GM13977 (cell line): ENCODE measurements at regions not wholly inside any gene's neighbourhood (a gene's known extent, or its start where the extent isn't known, plus 50 kb on each side); places are given as distances from the start of the nearest gene placed in this dataset.

ENCODE experiments used
- DNase-seq: peaks from one replicate; pipeline ENCODE4 v3.0.0; 2012; ENCODE audit warnings: low spot score
- in situ Hi-C: fragments of 300-500 bp; cut with MboI; formaldehyde crosslinking; loops from one replicate; pipeline ENCODE4 v1.12.0; 2022; ENCODE audit warnings: low sequenced_read_pairs, low pct_unique_long_range_greater_than_20kb, mixed read lengths, inconsistent platforms; ENCODE audit not compliant: unreplicated experiment
- TF ChIP-seq, protein P1 (sequence below): IDR thresholded peaks from 2 replicates; pipeline ENCODE4 v1.5.1; 2012; ENCODE audit warnings: mild to moderate bottlenecking, control low read depth; ENCODE audit not compliant: insufficient read depth; ENCODE audit errors: extremely low read depth, missing control alignments

DNA sequence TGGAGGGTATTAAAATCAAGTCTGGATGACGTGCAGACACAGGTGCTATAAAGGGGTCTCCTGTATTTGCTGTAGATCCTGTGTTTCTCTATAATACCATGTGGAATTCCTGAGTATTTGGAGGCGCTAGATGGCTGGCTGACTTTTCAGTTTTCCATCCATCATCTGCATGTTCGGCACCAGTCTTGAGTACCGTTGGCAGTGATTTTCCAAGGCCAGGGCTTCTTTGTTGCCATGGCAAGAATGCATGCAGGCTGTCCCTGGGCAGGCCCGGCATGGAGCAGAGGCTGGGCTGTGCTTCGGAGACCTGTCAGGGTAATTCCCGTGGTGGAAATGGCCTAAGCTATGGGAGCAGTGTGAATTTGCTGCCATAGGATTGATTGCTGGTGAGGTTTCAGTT, 405.9 kb upstream of the HS6ST1 start:
- in situ Hi-C loops = no loop called here
- TF ChIP-seq, protein P1, sequence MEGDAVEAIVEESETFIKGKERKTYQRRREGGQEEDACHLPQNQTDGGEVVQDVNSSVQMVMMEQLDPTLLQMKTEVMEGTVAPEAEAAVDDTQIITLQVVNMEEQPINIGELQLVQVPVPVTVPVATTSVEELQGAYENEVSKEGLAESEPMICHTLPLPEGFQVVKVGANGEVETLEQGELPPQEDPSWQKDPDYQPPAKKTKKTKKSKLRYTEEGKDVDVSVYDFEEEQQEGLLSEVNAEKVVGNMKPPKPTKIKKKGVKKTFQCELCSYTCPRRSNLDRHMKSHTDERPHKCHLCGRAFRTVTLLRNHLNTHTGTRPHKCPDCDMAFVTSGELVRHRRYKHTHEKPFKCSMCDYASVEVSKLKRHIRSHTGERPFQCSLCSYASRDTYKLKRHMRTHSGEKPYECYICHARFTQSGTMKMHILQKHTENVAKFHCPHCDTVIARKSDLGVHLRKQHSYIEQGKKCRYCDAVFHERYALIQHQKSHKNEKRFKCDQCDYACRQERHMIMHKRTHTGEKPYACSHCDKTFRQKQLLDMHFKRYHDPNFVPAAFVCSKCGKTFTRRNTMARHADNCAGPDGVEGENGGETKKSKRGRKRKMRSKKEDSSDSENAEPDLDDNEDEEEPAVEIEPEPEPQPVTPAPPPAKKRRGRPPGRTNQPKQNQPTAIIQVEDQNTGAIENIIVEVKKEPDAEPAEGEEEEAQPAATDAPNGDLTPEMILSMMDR = no peak
- DNase-seq = no peak

GRCh38 chr2:128724972-128725371, 406.3 kb upstream of the HS6ST1 start:
- TF ChIP-seq, protein P1 = no peak
- DNase-seq = no peak
- in situ Hi-C loops = loop anchor here (25.0 kb wide), 1 partner anchor 1137 kb away; no protein-coding TSS in a partner anchor

DNA sequence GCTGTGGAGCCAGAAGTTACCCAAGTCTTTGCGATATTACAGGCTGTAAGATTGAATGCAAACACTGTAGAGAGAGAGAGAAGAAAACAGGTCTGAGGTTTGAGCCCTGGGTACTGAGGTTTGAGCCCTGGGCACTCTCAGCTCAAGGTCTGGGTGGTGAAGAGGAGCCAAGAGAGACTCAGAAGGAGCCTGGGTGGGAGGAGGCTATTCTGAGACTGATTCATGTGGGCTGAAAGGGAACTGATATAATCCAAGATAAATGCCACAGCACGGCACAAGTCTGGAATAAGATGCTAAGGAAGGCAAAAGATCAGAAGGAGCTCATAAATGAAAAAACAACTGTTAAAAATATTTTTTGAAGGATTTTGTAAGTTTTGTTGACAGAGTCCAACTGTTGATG, 407.6 kb upstream of the HS6ST1 start:
- DNase-seq = no peak
- in situ Hi-C loops = loop anchor here (25.0 kb wide), 1 partner anchor 1136 kb away; no protein-coding TSS in a partner anchor

GRCh38 chr2:128726911-128727310, 408.2 kb upstream of the HS6ST1 start:
- no peak for DNase-seq
- in situ Hi-C loops = loop anchor here (25.0 kb wide), 1 partner anchor 1135 kb away; no protein-coding TSS in a partner anchor
- TF ChIP-seq, protein P1 = no peak

More for the DNA sequence above, 407.6 kb upstream of the HS6ST1 start:
- TF ChIP-seq, protein P1 = no peak

- in situ Hi-C loops = loop anchor here (25.0 kb wide), 1 partner anchor 1135 kb away; no protein-coding TSS in a partner anchor
- TF ChIP-seq, protein P1 = no peak
These were observed 408.7 kb upstream of the HS6ST1 start for GRCh38 chr2:128727404-128727803.

DNA sequence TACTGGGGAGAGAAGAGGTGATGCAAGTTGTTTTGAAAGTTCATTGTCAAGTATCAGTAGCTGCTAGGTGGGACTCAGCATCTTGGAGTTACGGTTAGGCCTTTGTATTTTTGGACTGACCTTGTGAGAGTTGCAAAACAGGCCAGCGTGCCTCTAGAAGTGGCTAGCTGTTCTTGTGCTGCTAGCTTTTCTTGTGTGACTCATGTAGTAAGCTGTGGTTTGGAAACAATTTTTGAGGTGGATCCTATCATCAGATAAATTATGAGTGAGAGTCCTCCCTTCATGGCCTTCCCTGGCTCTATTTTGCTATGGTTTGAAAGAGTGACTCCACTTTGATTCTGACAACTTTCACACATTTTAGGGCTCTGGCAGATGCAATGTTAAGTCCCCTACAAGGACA, 409.2 kb upstream of the HS6ST1 start:
- TF ChIP-seq, protein P1 = no peak
- no peak for DNase-seq
- in situ Hi-C loops = loop anchor here (25.0 kb wide), 1 partner anchor 1134 kb away; no protein-coding TSS in a partner anchor

More at GRCh38 chr2:128727404-128727803, 408.7 kb upstream of the HS6ST1 start:
- no peak for DNase-seq
